IMR-90 (cell line): ENCODE measurements at regions not wholly inside any gene's neighbourhood (a gene's known extent, or its start where the extent isn't known, plus 50 kb on each side); places are given as distances from the start of the nearest gene placed in this dataset.

Experiments
- ATAC-seq: fragments of 200-7000 bp; cut with Tn5 transposase; 2 replicates; pipeline ENCODE4 v1.9.1; 2020; ENCODE audit warnings: low read depth, mild to moderate bottlenecking, moderate library complexity
- BruUV-seq: library from RNA; stranded (reverse); fragments of 400-500 nt; replicated peaks from 2 replicates; lab custom pipeline; 2021; lab: Mats Ljungman, UMichigan
- CTCF ChIA-PET: fragments of 300-600 bp; formaldehyde crosslinking; extraction: SDS; loops from one replicate; lab custom pipeline; 2021; ENCODE audit warnings: antibody characterized with exemption; lab: Yijun Ruan, JAX
- POLR2A ChIA-PET: fragments of 300-600 bp; sonication (Branson Sonifier 250); formaldehyde crosslinking; loops from one replicate; lab custom pipeline; 2022; ENCODE audit warnings: antibody characterized with exemption; ENCODE audit not compliant: unreplicated experiment; lab: Charles Lee
- DNase-seq: peaks from one replicate; pipeline ENCODE4 v3.0.0; 2013
- H2AFZ ChIP-seq: replicated peaks from 2 replicates; pipeline ENCODE3; 2013; ENCODE audit warnings: low read length, mild to moderate bottlenecking; ENCODE audit not compliant: poor library complexity
- H2AK5ac ChIP-seq: 2 replicates; pipeline ENCODE4 v1.6.1; 2013; ENCODE audit warnings: low read depth, low read length, inconsistent platforms
- H2AK9ac ChIP-seq: replicated peaks from 2 replicates; pipeline ENCODE3; 2013; ENCODE audit warnings: mild to moderate bottlenecking, low read depth, low read length, moderate library complexity; ENCODE audit not compliant: poor library complexity
- H2BK120ac ChIP-seq: 2 replicates; pipeline ENCODE4 v1.6.1; 2013; ENCODE audit warnings: low read depth, low read length, inconsistent platforms
- H2BK15ac ChIP-seq: 3 replicates; pipeline ENCODE4 v1.6.1; 2013; ENCODE audit warnings: low read depth, low read length, inconsistent platforms
- H2BK20ac ChIP-seq: 2 replicates; pipeline ENCODE4 v1.6.1; 2013; ENCODE audit warnings: low read depth, mild to moderate bottlenecking, inconsistent platforms, low read length, moderate library complexity
- H2BK5ac ChIP-seq: 2 replicates; pipeline ENCODE4 v1.6.1; 2013; ENCODE audit warnings: mild to moderate bottlenecking, low read depth, low read length, inconsistent platforms; ENCODE audit not compliant: poor library complexity, severe bottlenecking
- H3K14ac ChIP-seq: replicated peaks from 2 replicates; pipeline ENCODE4 v1.6.1; 2013; ENCODE audit warnings: low read depth, low read length, inconsistent platforms
- H3K18ac ChIP-seq: 2 replicates; pipeline ENCODE4 v1.6.1; 2013; ENCODE audit warnings: low read depth, low read length, control low read depth
- H3K23ac ChIP-seq: 2 replicates; pipeline ENCODE4 v1.6.1; 2013; ENCODE audit warnings: low read depth, low read length, inconsistent platforms
- H3K27ac ChIP-seq: 2 replicates; pipeline ENCODE4 v1.5.1; 2013; ENCODE audit warnings: mild to moderate bottlenecking, control low read depth, low read length; ENCODE audit not compliant: insufficient read depth
- H3K27me3 ChIP-seq: 2 replicates; pipeline ENCODE4 v1.6.1; 2013; ENCODE audit warnings: low read length; ENCODE audit not compliant: control insufficient read depth, insufficient read depth
- H3K36me3 ChIP-seq: 2 replicates; pipeline ENCODE4 v1.6.1; 2013; ENCODE audit warnings: low read length, mixed read lengths; ENCODE audit not compliant: control insufficient read depth, insufficient read depth
- H3K4ac ChIP-seq: 2 replicates; pipeline ENCODE4 v1.6.1; 2013; ENCODE audit warnings: low read depth, low read length, inconsistent platforms
- H3K4me1 ChIP-seq: 2 replicates; pipeline ENCODE4 v1.6.1; 2013; ENCODE audit warnings: low read length, mixed read lengths; ENCODE audit not compliant: control insufficient read depth, insufficient read depth
- H3K4me2 ChIP-seq: 2 replicates; pipeline ENCODE4 v1.6.1; 2013; ENCODE audit warnings: low read depth, mild to moderate bottlenecking, control low read depth, low read length, moderate library complexity
- H3K4me3 ChIP-seq: 2 replicates; pipeline ENCODE4 v1.5.1; 2013; ENCODE audit warnings: low read depth, mild to moderate bottlenecking, control low read depth, low read length, moderate library complexity; ENCODE audit not compliant: insufficient read depth
- H3K56ac ChIP-seq: 2 replicates; pipeline ENCODE4 v1.6.1; 2013; ENCODE audit warnings: low read length, inconsistent platforms; ENCODE audit not compliant: insufficient read depth; ENCODE audit errors: extremely low read depth
- H3K79me1 ChIP-seq, 2 experiments: 2 replicates each; pipeline ENCODE4 v1.6.1; 2013; ENCODE audit warnings: low read length in 2 of 2, inconsistent platforms in 1 of 2, low read depth in 1 of 2
- H3K9ac ChIP-seq: 2 replicates; pipeline ENCODE4 v1.6.1; 2013; ENCODE audit warnings: low read depth, low read length, control low read depth
- H3K9me1 ChIP-seq: 2 replicates; pipeline ENCODE4 v1.6.1; 2013; ENCODE audit warnings: low read length, inconsistent platforms; ENCODE audit not compliant: insufficient read depth
- H3K9me3 ChIP-seq: 2 replicates; pipeline ENCODE4 v1.6.1; 2013; ENCODE audit warnings: low read length; ENCODE audit not compliant: control insufficient read depth, insufficient read depth
- H4K20me1 ChIP-seq: 2 replicates; pipeline ENCODE4 v1.6.1; 2013; ENCODE audit warnings: low read length, inconsistent platforms; ENCODE audit not compliant: insufficient read depth
- H4K5ac ChIP-seq: 2 replicates; pipeline ENCODE4 v1.6.1; 2013; ENCODE audit warnings: mild to moderate bottlenecking, low read depth, low read length, control low read depth
- H4K8ac ChIP-seq, 2 experiments: 2 replicates each; pipeline ENCODE4 v1.6.1; 2013; ENCODE audit warnings: low read depth in 2 of 2, low read length in 2 of 2, control low read depth in 1 of 2, inconsistent platforms in 1 of 2
- H4K91ac ChIP-seq: 2 replicates; pipeline ENCODE4 v1.6.1; 2013; ENCODE audit warnings: low read depth, low read length, inconsistent platforms; ENCODE audit not compliant: insufficient read depth
- BHLHE40 ChIP-seq: fragments of 150-350 bp; IDR thresholded peaks from 2 replicates; pipeline ENCODE4 v1.6.1; 2016; ENCODE audit warnings: mild to moderate bottlenecking, low read depth, low read length
- CEBPB ChIP-seq: IDR thresholded peaks from 2 replicates; pipeline ENCODE4 v1.6.1; 2012; ENCODE audit warnings: low read depth, low read length, improper control_type of control experiment
- CHD1 ChIP-seq: IDR thresholded peaks from 2 replicates; pipeline ENCODE4 v1.6.1; 2012; ENCODE audit warnings: low read depth, low read length, improper control_type of control experiment
- ELK1 ChIP-seq: fragments of 150-350 bp; IDR thresholded peaks from 2 replicates; pipeline ENCODE4 v1.6.1; 2016; ENCODE audit warnings: low read depth, mild to moderate bottlenecking, low read length, moderate library complexity, borderline replicate concordance
- FOS ChIP-seq: fragments of 150-350 bp; IDR thresholded peaks from 2 replicates; pipeline ENCODE4 v1.6.1; 2016; ENCODE audit warnings: low read depth, low read length
- MAFK ChIP-seq: IDR thresholded peaks from 2 replicates; pipeline ENCODE4 v1.6.1; 2012; ENCODE audit warnings: low read depth, low read length, improper control_type of control experiment
- MAZ ChIP-seq: IDR thresholded peaks from 2 replicates; pipeline ENCODE4 v1.6.1; 2012; ENCODE audit warnings: low read depth, mild to moderate bottlenecking, low read length, improper control_type of control experiment, moderate library complexity, borderline replicate concordance
- MXI1 ChIP-seq: IDR thresholded peaks from 2 replicates; pipeline ENCODE4 v1.6.1; 2012; ENCODE audit warnings: low read depth, mild to moderate bottlenecking, low read length, moderate library complexity, borderline replicate concordance
- NFE2L2 ChIP-seq: fragments of 150-350 bp; IDR thresholded peaks from 2 replicates; pipeline ENCODE4 v1.6.1; 2016; ENCODE audit warnings: low read depth, mild to moderate bottlenecking, low read length
- POLR2A ChIP-seq: IDR thresholded peaks from 2 replicates; pipeline ENCODE4 v1.6.1; 2012; ENCODE audit warnings: mild to moderate bottlenecking, low read depth, low read length
- RAD21 ChIP-seq: IDR thresholded peaks from 2 replicates; pipeline ENCODE4 v1.6.1; 2012; ENCODE audit warnings: low read length, improper control_type of control experiment
- RCOR1 ChIP-seq: IDR thresholded peaks from 2 replicates; pipeline ENCODE4 v1.6.1; 2012; ENCODE audit warnings: mild to moderate bottlenecking, low read length, improper control_type of control experiment; ENCODE audit not compliant: insufficient replicate concordance
- RFX5 ChIP-seq: IDR thresholded peaks from 2 replicates; pipeline ENCODE4 v1.8.0; 2012; ENCODE audit warnings: low read depth, mild to moderate bottlenecking, low read length, moderate library complexity
- SMC3 ChIP-seq: fragments of 150-350 bp; IDR thresholded peaks from 2 replicates; pipeline ENCODE4 v1.6.1; 2016; ENCODE audit warnings: low read depth, mild to moderate bottlenecking, antibody characterized with exemption, low read length, moderate library complexity
- USF2 ChIP-seq: fragments of 150-350 bp; IDR thresholded peaks from 2 replicates; pipeline ENCODE4 v1.6.1; 2017; ENCODE audit warnings: mild to moderate bottlenecking, antibody characterized with exemption, low read length, low read depth
- WGBS, 2 experiments: methylation state at CpG; one replicate each; pipeline versions ENCODE4 v1.1.5 to v1.1.7; 2013; ENCODE audit warnings: missing lambda C conversion rate in 2 of 2; ENCODE audit not compliant: insufficient read length in 1 of 2; ENCODE audit errors: extremely low coverage in 2 of 2; 5-methylcytosine and 5-hydroxymethylcytosine counted together
- dilution Hi-C: fragments of 300-500 bp; cut with HindIII; formaldehyde crosslinking; loops from one replicate; pipeline ENCODE4 v1.14.3; 2018; ENCODE audit warnings: low sequenced_read_pairs; ENCODE audit not compliant: unreplicated experiment
- in situ Hi-C: fragments of 300-500 bp; cut with MboI; formaldehyde crosslinking; loops from 3 replicates; pipeline ENCODE4 v1.14.3; 2019; ENCODE audit warnings: low sequenced_read_pairs, inconsistent platforms, mixed read lengths
- intact Hi-C: fragments of 100-400 bp; cut with micrococcal nuclease; formaldehyde crosslinking; loops from 2 replicates; pipeline ENCODE4 v1.10.0; 2022
- TF ChIP-seq, protein P1 (sequence below): conservative IDR thresholded peaks from 2 replicates; pipeline ENCODE4 v1.5.1; 2012; ENCODE audit warnings: mild to moderate bottlenecking, low read depth, low read length, improper control_type of control experiment

DNA sequence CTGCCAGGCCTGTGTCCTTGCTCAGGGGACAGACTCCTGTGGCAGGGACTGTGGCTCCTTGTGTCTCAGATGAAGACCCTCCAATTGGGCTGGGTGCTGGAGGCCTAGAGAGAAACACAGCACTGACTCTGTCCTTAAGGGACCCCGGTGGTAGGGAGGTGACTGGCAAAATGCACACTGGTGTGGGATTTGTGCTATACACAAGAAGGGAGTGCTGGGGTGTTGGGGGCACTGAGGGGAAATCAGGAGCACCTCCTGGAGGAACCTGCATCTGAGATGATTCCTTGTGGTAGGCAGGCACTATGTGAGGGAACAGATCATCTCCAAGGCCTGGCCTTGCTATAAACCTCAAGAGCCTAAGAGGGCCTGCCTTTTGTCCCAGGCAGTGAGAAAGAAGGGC is 149.2 kb downstream of the RPS24 start:
- CTCF ChIA-PET = no interaction called here
- BruUV-seq = no TSS peak
- POLR2A ChIA-PET = no interaction called here

More for the DNA sequence above, 149.2 kb downstream of the RPS24 start:
- no peak overlapping the region for H2AFZ ChIP-seq
- H3K27ac ChIP-seq = no peak overlapping the region
- no peak for TF ChIP-seq RCOR1
- TF ChIP-seq, protein P1, sequence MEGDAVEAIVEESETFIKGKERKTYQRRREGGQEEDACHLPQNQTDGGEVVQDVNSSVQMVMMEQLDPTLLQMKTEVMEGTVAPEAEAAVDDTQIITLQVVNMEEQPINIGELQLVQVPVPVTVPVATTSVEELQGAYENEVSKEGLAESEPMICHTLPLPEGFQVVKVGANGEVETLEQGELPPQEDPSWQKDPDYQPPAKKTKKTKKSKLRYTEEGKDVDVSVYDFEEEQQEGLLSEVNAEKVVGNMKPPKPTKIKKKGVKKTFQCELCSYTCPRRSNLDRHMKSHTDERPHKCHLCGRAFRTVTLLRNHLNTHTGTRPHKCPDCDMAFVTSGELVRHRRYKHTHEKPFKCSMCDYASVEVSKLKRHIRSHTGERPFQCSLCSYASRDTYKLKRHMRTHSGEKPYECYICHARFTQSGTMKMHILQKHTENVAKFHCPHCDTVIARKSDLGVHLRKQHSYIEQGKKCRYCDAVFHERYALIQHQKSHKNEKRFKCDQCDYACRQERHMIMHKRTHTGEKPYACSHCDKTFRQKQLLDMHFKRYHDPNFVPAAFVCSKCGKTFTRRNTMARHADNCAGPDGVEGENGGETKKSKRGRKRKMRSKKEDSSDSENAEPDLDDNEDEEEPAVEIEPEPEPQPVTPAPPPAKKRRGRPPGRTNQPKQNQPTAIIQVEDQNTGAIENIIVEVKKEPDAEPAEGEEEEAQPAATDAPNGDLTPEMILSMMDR = no peak
- no peak for TF ChIP-seq CEBPB
- TF ChIP-seq CHD1 = no peak
- TF ChIP-seq POLR2A = no peak
- TF ChIP-seq RFX5 = no peak
- no peak for TF ChIP-seq USF2
- TF ChIP-seq NFE2L2 = no peak
- no peak for TF ChIP-seq BHLHE40
- TF ChIP-seq FOS = no peak
- TF ChIP-seq SMC3 = no peak
- no peak for TF ChIP-seq MXI1
- TF ChIP-seq MAZ = no peak
- no peak for TF ChIP-seq ELK1
- TF ChIP-seq MAFK = no peak
- TF ChIP-seq RAD21 = no peak
- H2BK120ac ChIP-seq = no peak overlapping the region
- H3K4me1 ChIP-seq = no peaks in the 10 kb centered on the region
- ATAC-seq (no peak), DNase-seq (no peak)
- no peaks in the 10 kb centered on the region for H3K79me1 ChIP-seq
- no peak overlapping the region for H4K5ac ChIP-seq
- H2BK15ac ChIP-seq = no peak overlapping the region
- no peak overlapping the region for H3K56ac ChIP-seq
- peaks cover 4% of the 10 kb centered on the region for H3K9me3 ChIP-seq
- H4K91ac ChIP-seq = no peak overlapping the region
- H3K9me1 ChIP-seq = no peaks in the 10 kb centered on the region
- WGBS, 2 experiments = 60% methylated on average over 1 of the region's 1 CpG; no CpG with 5 or more reads in 1 of the 2 experiments
- intact Hi-C loops = no loop called here
- no peak overlapping the region for H2BK5ac ChIP-seq
- H4K20me1 ChIP-seq = no peaks in the 10 kb centered on the region
- H3K4ac ChIP-seq = no peak overlapping the region
- H3K4me3 ChIP-seq = no peak overlapping the region
- dilution Hi-C loops = no loop called here
- in situ Hi-C loops = no loop called here
- no peak overlapping the region for H3K23ac ChIP-seq
- no peak overlapping the region for H3K9ac ChIP-seq
- no peak overlapping the region for H3K18ac ChIP-seq
- H2AK5ac ChIP-seq = no peak overlapping the region
- H3K14ac ChIP-seq = no peak overlapping the region
- H3K27me3 ChIP-seq = peaks cover 12% of the 10 kb centered on the region
- no peak overlapping the region for H2AK9ac ChIP-seq
- H4K8ac ChIP-seq = no peak overlapping the region
- H3K4me2 ChIP-seq = no peak overlapping the region
- H3K36me3 ChIP-seq = no peaks in the 10 kb centered on the region
- H2BK20ac ChIP-seq = no peak overlapping the region
